Stimulated activated CD4-positive, alpha-beta T cell treated with anti-CD3 and anti-CD28 coated beads, Interleukin-2, amount 100 ng/mL, for 4 hours (primary cell): ENCODE measurements at regions not wholly inside any gene's neighbourhood (a gene's known extent, or its start where the extent isn't known, plus 50 kb on each side); places are given as distances from the start of the nearest gene placed in this dataset.

Experiments used
- DNase-seq: peaks from one replicate; pipeline ENCODE4 v3.0.0-alpha.2; 2020; ENCODE audit warnings: low read depth

DNA sequence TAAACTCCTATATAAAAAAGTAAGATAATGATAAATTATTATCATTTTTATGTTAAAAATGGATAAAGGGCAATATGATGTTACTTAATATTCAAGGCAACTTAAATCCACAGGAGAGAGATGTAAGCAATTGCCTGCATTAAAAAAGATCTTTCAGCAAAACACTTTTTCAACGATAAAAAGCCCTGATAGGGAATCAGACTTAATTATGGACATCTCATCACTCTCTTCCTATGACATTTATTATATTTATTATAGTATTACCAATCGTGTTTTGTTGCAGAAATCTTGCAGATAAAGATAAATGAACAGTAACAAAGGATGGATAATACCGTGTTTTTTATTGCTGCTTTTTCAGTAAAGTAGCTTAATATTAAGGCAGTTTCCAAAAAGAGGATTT is 178.5 kb downstream of the SH2D1A start:
- no peak for DNase-seq

DNA sequence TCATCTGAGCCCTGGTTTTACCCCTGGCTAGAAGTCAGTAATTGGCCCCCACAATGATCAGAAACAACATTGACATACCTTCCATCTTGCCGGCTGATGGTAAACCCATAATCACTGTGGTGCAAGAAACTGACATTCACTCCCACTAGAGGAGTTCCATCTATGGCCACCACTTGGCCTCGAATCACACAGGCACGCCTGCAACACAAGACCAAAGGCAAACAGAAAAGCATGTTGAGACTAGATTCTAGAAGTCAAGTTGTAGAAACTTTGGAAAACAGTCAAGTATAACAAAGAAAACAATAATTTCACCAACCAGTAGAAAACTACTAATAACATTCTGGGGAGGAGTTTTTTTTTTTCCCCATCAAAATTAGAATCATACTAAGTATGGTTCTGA is 183.4 kb downstream of the SH2D1A start:
- DNase-seq: no peak

DNA sequence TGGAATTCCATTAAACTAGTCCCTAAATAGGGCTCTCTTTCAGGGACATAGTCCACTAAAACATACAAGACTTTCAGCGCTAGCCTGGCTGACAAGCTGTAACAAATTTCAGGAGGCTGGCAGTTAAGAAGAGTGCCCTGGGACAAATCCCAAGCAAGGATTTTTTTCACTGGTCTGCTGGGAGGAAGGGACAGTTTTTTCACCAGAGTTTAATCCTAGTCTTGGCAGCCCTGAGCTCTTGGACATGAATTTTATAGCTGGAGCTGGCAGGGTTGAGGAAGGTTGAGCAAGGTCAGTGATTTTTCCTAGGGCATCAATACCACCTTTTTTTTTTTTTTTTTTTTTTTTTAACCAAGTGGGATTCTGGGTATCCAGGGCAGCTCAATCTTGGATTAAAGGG is 184.4 kb downstream of the SH2D1A start:
- no peak for DNase-seq

DNA sequence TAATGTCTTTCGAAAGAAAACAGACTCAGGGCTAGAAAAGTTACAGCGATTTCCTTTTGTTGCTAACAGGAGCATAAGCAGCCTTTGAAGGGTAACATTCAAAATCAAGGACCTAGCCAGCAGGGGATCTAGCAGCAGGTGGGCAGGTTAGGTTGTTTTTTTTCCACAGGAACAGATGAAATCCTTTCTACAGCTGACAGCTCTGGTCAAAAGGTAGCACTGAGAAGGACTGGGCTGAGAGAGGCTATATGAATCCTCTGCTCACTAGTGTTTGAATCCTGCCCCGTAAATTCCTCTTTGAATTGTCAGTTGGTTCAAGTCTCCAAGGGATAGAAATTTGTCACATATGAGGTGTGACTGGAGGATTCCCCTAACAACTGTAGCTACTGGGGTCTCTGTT is 188.2 kb downstream of the SH2D1A start:
- no peak for DNase-seq

DNA sequence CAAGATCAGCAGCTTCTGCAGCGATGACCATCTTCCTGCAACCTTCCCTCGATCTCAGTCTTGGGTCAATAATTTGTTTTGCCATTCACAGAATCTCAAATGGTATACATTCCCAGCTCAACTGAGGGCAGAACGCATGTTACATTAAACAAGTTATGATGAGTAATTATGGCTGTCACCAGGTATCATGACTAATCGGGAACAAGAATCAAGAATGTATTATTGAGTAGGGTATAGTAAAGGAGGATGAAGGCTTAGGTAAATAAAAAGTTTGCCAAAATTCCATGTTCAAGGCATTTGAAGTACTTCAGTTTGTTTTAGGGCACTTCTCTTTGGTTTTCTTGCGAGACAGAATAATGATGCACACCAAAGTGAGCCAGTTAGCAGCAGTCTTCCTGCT is 194.1 kb downstream of the SH2D1A start:
- DNase-seq: no peak

DNA sequence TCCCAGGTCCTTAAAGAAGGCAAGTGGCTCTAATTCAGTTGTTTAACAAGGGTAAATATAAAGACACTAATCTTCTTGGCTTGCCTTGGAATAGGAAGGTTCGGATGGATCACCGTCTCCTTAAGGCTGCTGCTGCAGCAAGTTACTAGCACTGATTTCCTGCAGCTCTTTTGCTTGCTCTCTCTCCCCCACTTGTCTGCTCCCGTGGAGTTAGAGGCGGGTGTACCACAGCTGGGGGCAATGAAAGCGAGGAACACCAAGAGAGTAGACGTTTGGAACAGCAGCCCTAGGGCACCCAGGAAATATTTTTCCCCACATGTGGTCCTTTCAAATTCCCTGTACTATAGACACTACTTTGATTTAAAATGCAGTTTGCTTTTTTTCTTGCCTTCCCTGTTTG is 202.2 kb downstream of the SH2D1A start:
- DNase-seq: no peak

DNA sequence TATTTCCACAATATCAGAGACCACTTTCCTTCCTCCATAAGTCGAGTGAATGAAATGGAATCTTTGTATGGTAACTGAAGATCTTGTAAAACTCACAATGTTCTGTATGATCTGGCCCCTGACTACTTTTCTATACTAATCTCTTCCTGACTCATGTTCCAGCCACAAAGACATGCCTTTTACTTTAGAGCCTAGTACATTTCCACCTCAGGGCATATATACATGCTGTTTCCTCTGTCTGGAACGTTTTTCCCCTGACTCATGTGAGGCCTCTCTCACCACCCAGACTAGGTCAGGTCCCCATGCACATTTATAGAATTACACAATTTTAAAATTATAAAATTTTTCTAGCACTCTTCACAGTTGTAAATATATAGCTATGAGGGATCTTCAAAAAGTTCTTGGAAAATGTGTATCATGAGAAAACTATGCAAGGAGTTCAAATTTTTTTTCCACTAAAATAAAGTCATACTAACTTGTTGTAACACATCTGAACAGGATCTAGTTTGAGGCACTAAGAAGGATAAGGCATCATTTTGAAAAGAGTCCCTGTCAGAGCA is 208.8 kb downstream of the SH2D1A start:
- DNase-seq: no peak

DNA sequence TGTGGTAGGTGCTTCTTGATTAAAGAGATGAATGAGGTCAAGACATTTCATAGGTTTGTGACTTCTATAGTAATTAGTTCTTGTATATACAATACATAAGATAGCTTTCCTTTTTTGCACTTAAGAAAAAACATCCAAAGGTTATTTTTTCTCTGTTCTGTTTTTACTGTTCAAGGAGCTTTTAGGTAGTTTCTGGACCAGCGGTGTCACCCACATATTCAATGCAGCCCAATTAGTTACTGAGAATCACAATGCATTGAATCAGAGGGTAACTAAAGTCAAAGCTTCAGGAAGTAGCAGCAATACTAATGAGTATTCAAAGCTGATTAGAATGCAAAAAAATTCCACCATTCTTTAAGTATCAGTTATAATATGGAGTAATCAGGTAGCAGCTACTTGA is 211.6 kb downstream of the SH2D1A start:
- DNase-seq: no peak

DNA sequence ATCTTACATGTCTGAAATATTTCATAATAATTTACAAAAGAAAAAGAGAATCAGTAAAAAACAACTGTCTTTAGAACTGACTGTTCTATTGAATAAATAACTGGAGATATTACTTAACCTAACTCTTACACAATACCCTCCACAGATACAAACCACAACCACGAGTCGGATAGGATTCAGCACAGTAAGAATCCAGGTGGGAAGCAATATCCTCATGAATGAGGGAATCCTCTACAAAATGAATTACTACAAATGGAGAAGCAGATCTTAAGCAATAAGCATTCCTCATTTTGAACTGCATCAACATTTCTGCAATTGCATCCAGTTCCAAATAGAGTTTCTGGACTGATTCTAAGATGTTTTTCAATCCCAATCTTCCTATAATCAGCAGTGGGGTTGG is 227.1 kb downstream of the SH2D1A start:
- no peak for DNase-seq

DNA sequence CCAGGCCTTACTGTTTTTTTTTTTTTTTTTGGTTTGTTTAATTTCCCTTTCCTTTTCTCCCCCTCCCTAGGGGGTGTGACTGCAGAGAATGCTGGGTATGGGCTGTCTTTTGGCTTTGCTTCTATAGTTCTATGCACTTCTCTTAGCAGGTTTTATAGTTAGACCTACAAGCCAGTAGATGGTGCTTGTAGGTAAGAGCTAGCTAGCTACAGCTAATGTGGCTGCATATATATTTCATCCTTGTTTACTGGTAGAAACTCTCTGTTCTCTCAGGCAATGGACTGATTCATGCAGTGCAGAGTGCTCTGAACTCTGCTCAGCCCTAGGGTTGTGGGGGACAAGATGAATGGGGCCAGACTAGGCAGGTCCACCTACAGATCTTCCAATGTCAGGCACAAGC is 246.4 kb downstream of the SH2D1A start:
- DNase-seq: no peak

DNA sequence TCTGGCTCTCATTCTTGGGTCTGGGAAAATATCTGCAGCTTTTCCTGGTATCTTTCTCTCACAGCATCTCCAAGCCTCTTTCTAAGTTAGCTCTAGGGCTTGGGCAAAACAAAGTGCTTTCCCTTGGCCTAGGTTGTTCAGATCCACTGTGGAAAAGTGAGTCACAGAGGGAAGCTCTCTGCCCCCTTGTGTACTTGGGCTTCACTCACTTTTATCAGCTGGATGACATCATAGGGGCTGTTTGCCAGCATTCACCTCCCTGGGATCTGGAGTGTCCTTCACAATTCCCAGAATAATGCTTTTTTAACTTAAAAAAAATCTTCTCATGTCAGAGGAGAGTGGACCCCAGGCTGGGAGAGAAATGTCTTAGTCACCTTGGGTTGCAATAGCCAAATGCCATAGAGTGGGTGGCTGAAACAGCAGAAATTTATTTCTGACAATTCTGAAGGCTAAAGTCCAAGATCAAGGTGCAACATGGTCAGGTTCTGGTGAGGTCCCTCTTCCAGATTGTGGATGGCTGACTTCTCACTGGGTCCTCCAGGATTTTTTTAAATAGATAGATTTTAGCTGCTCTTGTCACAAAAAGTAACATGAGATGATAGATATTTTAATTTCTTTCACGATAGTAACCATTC is 247.8 kb downstream of the SH2D1A start:
- DNase-seq: no peak

DNA sequence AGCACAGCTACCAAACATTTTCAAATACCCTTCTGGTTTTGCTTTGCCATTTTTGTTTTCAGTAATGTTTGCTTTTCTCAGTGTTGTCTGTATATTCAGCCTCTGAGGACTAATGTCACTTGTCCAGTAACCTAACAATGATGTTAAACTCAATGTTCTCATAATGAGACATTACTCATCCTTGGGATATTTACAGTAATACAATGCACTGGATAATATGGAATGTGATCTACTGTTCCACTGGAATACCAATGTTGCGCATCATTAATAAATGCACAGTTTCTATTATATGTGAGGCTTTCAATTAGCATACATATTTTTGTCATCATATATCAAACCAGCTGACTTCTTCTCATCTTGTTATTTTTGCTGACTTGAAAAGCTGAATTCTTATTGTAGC is 259.1 kb downstream of the SH2D1A start:
- DNase-seq: no peak

DNA sequence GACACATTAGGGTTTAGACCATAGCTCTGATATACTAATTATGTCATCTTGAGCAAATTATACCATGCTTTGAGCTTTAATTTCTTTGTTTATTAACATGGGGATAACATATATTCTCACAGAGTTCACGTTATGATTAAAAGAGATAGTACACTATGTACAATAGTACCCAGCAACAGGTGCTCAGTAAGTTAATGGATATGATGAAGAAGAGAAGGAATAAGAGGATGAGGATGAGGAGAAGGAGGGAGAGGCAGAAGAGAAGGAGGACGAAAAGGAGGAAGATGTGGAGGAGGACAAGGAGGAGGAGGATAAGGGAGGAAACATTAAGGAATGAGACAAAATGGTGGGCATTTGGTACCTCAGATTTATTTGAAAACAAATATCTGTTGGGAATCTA is 260.4 kb downstream of the SH2D1A start:
- no peak for DNase-seq

DNA sequence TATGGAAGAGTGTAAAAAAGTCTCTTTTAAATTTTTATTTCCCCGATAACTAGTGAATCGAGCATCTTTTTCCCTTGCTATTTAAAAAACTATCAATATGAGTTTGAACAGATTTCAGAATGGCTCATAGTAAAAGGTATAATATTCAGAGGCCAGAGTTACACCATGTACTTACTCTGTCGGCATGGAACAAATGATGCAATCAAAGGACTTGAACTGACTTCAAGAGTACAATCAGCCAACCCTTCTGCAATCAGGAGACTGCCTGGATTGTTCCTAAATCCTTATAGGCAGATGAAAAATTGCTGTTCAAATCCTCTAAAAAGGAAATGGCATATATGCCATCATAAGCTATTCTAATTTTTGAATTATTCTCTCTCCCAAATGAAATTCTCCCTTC is 273.3 kb downstream of the SH2D1A start:
- DNase-seq: no peak

DNA sequence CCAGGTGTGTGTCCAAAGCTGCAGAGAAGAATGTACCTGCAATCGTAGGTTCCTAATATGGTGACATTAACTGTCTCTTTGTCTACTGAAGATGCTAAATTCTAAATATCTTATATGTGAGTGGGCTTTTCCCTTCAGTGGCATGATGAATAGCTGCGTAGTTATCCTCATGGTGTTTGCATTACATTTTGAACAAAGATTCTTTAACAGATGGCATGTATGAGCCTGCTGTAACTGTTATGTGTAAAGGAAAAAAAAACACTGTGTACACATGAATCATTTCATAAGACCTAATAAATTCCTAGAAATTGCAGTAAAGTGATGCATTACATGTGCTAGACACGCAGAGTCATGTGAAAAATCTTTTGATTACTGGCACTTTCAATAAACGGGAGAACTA is 288.0 kb downstream of the SH2D1A start:
- DNase-seq: no peak

DNA sequence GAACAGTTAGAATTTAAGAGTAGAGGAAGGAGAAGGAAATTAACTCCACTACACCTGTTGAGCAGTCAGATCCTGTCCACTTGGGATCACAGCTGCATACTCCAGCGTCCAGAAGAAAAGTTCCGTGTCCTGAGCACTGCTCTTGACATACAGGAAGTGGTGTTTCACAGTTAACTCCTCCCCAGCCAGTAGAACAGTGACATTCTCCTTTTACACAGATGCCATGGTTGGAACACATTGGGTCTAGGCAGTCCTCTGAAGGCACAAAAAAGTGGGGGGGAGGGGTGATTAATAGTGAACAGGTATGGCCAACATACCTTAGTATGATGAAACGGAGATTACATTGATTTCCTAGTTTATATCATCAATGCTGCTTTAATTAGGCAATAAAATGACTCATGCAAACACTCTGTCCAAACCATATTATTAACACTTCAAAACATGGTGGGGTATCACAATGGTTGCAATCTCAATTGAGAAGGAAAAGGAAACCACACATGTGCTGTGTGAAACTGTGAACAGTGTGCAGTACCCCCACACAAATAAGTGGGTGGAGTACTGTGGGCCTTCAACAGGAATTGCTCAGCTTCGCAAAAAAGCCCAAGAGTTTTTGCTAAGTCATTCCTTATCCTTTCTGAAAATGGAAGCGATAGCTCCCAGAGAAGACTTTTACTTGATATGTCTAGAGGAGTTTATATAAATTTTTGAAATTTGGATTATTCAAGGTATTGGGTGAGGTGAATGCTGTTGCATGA is 295.6 kb downstream of the SH2D1A start:
- DNase-seq: no peak

DNA sequence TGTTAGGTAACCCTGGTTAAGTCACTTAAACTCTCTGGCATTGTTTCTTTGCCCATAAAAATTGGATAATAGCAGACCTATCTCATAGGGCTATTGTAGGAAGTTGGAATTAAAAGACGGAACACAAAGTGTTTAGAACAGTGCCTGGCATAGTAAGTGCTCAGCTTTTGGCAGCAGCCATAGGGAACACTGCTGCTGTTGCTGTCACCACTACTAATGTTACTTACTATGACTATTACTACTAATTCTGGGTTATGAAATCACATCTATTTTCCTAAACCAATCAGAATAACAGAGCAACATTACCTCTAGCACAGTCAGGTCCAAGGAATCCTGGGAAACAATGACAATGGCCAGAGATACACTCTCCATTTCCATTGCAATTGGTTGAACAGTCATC is 300.0 kb downstream of the SH2D1A start:
- no peak for DNase-seq

DNA sequence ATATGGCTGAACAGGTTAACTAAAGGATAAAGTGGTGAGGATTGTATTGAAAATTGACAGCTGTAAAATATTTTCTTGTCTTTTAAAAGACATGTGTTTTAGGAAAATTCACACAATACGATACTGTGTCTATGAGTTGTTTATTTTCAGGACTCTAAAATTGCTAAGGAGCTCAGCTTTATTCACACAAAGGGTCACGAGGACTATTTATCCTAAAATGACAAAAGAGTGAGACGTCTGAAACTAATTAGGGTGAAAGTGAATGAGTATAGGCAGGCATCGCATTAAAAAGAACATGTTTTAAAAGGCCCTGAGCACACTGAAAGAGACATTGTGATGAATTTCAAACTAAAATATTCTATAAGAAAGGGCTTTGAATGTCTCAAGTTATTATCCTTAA is 304.7 kb downstream of the SH2D1A start:
- DNase-seq: no peak

DNA sequence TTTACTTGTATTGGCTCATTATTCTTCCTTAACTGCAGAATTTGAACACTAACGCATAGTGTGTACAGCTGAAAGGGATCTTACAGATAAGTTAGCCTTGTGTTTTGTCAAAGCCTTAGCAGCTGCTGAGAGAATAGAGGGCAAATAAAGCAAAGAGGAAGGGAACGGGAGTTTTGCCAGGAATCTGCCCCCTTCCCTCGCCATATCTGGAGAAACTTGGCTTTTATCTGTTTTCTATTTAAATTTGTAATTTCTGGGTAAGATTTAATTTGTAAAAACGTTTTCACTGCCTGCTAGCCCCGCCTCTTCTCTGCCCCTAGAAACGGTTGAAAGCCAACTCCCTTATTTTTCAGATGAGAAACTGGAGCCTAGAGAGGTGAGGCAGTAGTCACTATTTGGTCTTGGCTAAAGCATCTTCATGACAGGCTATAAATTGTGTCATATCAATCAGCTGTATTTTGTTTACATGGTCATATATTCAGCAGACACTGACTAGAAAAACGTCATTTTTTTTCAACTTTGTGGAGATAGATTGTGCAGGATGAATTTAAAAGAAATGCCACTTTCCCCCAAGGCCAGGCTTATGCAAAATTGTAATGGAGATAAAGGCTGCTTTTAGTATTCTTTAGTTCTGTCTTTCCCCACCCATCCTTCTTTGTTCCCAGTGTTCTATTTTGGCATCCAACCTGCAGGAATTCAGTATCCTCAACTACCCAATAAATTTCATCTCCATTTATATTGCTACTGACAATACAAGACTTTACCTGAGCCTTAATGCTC is 319.4 kb downstream of the SH2D1A start:
- no peak for DNase-seq

DNA sequence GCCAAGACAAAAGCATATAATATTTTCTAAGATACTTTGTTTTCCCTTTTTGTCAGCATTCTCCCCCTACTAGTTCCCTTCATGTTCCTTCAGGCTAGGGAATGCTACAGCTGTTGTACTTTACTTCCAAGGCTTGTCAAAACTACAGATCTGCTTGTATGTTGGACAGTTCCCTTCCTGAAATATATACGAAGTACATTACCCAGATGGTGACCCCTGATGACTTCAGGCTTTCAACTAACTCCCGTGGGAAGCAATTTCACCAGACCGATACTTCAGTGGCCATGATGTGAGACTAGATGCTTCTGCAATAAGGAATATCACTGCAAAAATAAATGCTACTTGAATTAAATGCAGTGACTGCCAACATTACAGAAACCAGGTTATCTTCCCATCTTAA is 332.8 kb downstream of the SH2D1A start:
- DNase-seq: no peak

DNA sequence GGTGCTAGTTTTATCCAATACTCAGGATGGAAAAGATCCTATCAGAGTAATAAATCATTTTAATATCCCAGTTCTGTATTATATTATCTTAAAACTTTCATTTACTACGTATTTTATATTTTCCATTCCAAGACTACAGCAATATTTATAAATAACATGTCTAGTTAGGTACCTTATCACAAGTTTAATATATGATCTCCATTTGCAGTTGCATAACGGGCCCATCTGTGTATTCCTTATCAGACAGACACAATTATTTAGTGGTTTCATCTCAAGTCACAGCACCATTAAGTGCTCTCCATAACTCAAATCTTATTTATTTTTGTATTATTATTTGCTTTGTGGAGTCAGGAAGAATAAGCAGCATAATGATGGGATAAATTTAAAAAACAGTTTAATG is 333.9 kb downstream of the SH2D1A start:
- no peak for DNase-seq

DNA sequence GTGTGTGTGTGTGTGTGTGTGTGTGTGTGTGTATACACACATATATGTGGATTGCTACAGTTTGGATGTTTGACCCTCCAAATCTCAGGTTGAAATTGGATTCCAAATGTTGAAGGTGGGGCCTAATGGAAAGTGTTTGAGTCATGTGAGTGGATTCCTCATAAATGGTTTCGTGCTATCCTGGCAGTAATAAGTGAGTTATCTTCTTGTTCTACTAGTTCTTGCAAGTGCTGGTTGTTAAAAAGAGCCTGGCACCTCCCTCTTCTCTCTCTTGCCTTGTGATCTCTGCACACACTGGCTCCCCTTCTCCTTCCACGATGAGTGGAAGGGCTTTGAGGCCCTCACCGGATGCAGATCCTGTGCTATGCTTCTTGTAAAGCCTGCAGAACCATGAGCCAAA is 344.1 kb downstream of the SH2D1A start:
- DNase-seq: no peak

DNA sequence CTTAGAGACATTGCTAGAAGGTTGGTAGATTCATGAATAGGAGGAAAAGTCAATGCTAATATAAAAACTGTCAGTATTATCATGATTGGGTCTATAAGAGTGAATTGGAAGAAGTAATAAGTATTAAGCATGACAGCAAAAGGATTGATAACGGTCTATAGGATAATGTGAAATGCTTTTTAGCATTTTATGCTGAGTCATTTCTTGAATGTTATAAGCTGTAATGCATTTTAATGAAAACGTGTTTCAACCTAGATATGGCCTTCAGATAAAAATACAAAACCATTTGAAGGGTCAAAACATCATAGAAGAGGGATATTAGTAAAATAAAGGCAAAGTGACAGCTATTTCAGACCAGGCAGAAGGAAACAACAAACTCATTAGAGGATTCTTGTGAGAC is 353.5 kb downstream of the SH2D1A start:
- no peak for DNase-seq
